ENCODE measurements at regions not wholly inside any gene's neighbourhood (a gene's known extent, or its start where the extent isn't known, plus 50 kb on each side); places are given as distances from the start of the nearest gene placed in this dataset.

DNA sequence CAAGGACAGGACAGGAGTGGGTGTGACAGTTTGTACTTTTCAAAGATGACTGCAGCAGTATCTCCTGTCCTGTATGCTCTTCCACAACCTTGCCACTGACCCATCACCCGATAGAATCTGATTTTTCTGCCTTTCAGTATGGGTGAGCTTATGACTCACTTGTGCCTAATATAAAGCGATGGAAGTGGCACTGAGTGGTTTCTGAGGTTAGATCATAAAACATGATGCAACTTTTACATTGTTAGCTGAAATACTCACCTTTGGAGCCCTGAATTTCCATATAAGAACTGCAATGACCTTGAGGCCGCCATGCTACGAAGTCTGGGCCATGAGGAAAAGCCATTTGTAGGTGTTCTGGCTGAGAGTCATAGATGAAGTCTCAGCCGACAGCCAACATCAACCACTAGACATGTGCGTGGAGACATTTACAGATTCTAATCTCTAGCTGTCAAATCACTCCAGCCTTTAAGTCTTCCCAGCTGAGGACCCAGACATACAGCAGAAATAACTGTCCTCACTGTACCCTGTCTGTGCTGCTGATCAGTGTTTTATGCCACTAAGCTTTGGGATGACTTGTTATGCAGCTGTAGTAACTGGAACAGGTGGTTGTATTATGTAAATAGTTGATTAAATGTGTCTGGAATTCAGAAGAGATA lies 105.9 kb upstream of the ARHGAP20 start:
- no peak for DNase-seq

DNA sequence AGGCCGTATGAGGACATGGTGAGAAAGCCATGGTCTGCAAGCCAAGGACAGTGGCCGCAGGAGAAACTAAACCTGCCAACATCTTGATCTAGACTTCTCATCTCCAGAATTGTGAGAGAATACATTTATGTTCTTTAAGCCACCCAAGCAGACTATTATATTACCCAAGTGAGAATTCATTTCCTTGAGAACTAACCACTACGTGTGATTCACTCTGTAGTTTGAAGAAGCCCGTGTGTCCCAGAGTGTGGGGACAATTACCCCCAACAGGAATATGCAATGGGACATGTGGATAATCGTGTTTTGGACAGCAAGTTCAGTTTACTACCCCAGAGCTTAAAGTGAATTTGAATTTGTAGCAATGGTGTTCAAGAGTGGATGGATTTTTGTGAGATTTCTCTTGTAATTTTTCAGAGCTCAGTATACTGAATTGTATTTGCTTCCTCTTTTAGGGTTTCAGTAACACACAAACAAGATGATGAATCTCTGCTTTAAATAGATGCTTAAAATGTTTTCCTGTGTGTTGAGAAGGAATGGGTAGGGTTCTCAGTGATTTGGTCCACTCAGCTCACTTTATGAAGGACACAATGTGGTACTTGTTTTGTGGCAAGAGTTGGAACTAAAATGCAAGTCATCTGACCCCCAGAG lies 100.0 kb upstream of the ARHGAP20 start:
- DNase-seq = no peak

DNA sequence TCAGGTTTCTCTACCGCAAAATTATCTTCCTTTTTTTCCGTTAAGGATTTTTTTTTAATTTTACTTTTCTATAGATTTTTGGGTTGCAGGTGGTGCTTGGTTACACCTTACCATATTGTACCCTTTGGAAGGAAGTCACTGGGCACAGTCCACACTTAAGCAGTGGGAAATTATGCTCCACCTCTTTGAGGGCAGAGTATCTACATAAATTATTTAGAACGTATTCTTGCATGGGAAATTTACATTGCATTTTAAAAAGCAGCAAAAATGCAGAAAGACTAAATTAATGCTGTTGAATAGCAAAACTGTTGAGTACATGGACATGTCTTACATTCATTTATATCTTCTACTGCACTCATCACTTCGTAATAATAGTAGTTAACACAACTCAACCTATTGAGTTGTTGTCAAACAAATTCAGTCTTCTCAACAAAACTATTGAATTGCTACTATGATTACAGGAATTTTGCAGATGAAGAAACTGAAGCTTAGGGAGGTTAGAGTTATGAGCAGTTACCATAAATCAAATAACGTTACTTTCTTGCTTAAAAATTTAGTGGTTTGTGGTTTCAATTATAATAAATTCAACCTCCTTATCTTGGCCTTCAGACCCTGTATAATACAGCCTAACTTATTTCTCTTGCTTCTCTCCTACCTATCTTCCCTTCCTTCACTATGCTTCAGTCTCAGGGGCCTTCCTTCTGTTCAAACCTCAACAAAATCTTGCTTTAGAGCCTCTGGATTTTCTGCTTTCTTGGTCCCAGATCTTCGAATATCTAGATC lies 97.4 kb upstream of the ARHGAP20 start:
- no peak for DNase-seq

DNA sequence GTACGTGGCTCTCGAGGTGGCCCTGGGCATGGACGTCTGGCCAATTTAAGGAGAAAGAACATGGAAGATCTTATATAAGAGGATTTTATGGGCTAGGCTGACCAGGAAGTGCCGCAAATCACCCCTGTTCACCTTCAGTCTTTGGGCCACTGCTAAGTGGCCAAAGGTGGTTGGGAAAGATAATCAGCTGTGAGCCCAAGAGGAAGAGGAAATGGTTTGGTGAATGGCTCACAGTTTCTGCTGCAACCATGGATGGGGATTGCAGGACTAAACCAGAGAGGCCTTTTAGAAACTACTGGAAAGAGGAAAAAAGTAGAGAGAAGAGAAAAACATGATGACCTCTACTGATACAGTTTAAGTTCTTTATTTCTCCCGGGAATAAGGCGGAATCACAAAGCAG lies 96.0 kb upstream of the ARHGAP20 start:
- DNase-seq = no peak

DNA sequence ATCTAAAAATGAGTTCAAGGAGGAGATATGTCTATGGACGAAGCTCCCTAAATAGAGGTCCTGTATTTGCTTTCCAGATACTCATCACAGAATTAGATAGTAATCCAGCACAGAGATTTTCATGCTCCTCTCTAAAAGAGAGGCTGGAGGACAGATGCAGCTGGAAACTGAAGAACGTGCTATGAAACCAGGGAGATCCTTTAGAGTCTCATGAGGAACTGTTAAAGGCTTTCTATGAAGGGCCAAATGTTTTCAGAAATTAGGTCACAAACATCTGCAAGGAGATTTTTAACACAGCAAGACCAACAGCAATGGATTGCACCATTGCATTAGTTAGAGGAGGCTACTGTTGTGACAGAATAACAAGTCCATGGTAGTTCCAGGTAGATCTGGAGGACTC lies 95.6 kb upstream of the ARHGAP20 start:
- DNase-seq = no peak

DNA sequence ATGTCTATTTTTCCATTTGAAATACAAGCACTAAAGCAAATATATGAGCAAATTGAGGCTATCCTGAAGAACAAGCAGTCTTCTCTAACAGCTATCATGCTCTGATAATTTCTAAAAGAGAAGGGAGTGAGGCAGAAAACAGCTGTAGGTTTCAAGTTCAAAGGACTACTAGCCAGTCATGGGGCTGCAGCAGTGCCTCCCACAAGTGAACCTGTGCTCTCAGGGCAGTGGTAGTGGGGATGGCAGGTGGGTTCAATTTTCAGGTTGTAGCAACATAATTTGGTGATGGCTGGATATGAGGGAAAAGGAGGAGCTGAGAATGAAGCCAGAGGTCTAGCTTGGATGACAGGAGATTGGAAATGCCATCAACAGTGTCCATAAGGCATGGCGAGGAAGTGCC lies 93.5 kb upstream of the ARHGAP20 start:
- no peak for DNase-seq

DNA sequence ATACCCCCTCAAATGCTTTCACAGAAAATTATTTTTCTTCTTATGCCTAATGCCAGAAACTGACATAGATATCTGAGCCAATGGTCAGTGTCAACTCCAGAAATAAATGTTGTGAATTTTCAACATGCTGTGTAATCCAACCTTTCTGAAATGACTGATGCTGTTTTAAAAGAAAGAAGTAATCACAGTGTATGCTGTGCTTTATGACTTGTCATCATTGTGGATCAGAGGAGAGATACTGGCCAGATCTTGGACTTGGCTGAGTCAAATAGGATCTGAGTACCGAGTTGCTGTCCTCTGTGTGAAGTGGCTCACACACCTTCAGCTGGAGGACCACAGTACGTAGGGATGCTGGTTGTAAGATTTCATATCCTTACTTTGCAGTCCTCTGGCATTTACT lies 89.9 kb upstream of the ARHGAP20 start:
- DNase-seq = no peak

DNA sequence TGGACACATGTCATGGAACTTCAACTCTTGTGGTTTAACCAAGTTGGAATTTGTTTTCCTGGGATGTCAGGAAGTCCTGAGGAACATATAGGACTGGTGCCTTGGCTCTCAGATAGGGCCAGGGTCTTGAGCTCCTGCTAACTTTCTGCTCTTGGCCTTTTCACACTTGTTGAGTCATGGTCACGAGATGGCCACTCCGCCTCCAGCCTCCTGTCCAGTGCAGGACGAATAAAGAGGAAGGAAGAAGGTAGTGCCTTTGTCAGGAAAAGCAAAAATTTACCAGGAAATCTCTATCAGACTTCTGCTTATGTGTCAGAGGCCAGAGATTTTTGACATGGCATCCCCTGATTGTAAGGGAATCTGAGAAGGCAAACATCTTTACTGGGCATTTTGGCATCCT lies 89.1 kb upstream of the ARHGAP20 start:
- no peak for DNase-seq

DNA sequence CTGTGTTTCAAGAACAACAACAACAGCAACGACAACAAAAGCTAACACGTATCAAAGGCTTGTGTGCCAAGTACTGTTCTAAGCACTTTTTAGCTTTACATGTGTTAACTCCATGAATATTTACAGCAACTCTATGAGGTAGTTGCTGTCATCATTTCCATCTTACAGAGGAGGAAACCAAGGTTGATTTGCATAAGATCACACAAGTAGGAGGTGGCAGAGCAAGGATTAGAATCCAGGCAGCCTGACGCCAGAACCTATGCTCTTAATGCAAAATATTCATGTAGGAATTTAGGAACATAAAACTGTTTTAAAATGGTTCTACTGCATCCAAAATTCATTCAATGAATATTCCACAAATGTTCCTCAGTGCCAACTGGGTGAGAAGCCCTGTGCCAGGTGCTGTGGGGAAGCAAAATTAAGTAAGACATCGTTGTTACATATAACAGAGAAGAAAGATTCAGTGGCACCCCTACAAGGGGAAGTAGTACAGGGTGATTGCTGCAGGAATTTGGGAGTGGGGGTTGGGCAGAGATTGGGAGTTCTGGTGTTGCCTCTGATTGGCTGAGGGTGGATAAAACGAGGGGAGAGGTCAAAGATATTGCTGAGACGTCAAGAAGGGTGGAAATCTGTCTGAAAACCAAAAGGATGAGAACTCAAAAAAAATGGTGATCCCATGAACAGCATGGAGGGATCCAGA lies 86.1 kb upstream of the ARHGAP20 start:
- DNase-seq = no peak

DNA sequence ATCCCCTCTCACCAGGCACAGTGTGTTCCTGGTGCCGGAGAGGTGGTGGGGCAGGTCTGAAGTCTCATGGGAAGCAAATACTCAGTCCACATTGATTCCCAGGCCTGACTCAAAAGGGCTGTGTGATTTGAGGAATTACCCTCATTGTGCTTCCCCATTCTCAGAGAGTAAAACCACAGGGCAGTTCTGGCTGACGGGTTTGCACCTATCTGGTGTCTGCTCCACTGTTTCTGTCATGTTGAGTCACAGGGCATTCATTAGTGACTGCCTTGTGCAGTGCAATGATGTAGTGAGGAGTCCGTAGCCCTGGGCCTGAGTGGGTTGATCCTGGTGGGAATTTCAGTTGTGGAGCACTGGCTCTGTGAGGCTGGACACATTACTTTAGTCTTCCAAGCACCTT lies 85.2 kb upstream of the ARHGAP20 start:
- no peak for DNase-seq

DNA sequence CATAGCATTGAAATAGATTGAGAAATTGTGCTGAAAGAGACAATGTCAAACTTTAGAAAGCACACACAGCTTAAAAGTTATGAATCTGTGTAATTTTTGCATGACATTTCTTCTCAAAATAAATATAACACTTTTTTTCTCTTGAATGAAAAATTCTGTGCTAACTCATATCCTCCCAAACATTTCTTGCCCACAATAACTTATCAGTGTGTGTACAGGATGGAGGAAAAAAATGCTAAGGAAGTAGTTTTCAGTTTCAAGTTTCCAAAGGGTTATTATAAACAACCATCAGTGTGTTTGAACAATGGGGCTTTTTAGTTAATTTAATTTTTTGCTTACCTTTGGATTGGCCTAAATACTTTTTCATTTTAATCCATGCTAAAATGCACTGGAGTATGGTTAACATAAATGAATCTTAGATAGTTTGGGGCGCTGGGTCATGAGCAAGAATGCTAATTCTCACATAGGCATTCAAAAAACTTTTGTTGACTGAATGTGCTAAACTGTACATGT lies 82.9 kb upstream of the ARHGAP20 start:
- no peak for DNase-seq

DNA sequence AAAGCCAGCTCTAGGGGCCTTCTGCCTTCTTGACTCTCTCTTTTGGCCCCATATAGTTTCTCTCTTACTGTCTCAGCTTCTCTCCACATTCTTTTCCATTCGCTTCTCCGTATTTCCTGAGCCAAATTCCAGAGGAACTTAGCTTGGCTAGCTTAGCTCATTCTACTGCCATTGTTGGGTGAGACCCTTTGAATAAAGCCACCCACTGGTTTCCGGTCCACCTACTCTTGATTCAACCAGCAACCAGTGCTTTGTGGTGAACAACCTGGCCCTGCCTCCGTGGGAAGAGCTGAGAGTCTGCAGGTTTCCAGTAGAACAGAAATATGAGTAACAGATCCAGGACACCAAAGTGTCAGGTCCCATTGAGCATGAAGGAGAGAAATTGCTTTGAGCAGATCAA lies 81.3 kb upstream of the ARHGAP20 start:
- DNase-seq = no peak

DNA sequence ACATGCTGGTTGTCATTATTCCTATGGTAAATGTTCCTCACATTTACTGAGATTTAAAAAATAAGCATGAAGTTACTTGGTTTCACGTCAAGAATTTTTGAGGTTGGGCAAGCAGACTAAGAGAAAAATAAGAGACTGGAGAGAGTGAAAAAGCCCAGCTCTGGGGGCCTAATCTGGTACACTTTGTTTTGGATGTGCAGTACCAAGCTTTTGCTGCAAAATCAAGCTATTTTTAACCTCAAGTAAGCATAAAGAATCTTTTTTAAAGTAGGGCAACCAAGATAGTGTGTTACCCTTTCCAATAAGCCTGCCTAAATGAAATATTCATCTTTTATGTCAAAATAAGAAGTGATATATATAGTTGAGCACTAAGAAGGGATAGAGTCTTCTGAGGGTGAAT lies 79.4 kb upstream of the ARHGAP20 start:
- DNase-seq = no peak

DNA sequence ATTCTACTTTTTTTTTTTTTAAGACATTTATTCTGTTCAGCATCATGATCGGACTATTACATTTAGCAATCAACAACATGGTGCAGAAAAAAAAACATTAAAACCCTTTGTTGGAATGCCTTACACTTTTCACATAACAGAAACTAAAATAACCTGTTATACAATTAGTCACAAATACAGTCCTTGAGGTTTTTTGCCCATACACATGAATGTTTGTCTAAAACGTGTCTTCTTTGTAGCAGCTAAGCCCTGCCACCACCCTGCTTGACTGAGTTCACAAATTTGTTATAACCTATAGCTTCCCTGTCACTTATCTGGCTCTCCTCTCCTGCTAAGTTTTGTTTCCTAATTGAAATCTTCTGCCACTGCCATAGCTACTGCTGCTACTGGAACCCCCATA lies 75.4 kb upstream of the ARHGAP20 start:
- DNase-seq = no peak

DNA sequence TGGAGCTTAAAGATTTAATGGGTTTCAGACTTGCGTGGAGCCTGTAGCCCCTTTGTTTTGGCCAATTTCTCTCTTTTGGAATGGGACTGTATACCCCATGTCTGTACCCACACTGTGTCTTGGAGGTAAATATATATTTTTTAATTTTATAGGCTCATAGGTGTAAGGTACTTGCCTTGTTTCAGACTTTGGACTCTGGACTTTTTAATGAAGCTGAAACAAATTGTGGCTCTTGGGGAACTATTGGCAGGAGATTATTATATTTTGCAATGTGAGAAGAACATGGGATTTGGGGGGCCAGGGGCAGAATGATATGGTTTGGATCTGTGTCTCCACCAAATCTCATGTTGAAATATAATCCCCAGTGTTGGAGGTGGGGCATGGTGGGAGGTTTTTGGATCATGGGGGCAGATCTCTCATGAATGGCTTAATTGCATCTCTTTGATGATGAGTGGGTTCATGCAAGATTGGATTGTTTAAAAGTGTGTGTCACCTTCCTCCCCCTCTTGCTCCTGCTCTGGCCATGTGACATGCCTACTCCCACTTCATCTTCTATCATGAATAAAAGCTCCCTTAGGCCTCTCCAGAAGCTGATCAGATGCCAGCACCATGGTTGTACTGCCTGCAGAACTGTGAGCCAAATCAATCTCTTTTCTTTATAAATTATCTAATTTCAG lies 74.1 kb upstream of the ARHGAP20 start:
- DNase-seq = no peak

DNA sequence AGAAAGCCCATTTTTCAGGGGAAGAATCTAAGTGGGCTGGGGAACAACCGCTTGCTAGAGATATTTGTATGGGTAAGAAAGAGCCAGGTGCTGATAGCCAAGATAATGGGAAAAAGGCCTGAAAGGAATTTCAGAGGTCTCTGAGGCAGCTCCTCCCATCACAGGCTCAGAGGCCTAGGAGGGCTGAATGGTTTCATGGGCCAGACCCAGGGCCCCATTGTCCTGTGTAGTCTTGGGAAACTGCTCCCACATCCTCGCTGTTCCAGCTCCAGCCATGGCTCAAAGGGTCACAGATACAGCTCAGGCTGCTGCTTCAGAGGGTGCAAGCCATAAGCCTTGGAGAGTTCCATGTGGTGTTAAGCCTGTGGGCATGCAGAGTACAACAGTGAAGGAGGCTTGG lies 73.2 kb upstream of the ARHGAP20 start:
- no peak for DNase-seq

DNA sequence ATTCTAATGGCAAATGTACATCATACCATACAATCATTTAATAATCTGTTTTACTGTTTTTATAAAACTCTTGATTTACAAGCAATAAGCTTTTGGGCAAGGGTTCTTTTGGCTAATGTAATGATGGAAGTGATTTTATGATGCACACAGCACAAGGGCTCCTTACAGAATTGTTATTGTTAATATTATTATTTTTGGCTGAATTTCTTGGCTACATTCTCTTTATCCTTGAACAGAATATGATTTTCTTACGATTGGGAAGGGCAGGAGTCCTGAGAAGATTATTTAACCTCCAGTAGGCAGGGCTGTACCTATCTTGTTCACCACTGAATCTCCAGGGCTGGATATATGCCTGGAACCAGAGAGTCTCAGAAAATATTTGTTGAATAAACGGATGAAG lies 70.4 kb upstream of the ARHGAP20 start:
- no peak for DNase-seq

DNA sequence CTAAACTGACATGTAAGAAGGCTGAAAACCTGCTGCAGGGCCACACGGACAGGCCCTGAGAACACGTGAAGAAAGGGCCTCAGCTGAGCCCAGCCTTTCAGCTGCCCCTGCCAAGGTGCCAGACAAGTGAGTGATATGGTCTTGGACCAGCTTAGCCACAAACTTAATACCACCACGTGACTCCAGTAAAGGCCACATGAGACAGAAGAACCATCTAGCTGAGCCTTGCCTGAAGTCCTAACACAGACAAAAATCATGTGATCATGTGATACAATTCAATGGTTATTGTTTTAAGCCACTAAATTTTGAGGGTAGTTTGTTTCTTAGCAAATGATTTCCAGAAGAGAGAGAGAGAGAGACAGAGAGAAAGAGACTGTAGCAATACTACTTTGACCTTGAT lies 66.9 kb upstream of the ARHGAP20 start:
- DNase-seq = no peak

DNA sequence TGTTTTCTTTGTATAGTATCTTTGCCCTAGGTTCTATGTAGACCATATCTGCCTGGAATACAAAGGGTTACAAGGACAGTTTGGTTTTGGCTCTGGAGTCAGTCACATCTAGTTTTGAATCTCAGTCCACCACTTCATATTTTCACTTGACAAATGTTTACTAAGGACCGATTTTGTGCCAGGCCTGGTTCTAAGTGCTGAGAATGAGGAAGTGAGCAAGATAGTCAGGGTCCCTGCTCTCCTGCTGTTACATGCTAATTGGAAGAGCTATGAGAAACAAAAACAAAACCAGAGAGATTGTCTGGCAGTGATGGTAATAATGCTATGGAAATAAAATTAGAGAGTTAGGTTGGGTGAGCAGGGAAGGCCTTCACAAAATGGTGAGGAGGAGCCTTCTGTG lies 66.1 kb upstream of the ARHGAP20 start:
- DNase-seq = no peak

DNA sequence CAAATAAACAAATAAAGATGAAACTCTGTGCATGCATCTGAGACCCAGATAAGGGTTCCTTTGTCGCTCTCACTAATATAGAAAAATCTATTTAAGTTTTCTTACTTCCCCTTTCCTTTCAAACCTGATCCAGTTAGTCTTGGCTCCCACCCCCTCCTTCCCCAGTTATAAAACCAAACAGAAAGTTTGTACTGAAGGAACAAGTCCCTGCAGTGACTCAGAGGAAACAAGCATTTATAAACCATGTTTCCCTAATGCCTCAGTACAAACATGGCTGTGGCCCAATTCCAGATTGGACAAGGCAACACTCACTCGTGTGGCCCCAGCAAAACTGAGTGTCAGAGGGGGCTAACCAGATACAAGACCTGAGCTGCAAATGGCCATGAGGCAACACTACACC lies 65.5 kb upstream of the ARHGAP20 start:
- DNase-seq = no peak

DNA sequence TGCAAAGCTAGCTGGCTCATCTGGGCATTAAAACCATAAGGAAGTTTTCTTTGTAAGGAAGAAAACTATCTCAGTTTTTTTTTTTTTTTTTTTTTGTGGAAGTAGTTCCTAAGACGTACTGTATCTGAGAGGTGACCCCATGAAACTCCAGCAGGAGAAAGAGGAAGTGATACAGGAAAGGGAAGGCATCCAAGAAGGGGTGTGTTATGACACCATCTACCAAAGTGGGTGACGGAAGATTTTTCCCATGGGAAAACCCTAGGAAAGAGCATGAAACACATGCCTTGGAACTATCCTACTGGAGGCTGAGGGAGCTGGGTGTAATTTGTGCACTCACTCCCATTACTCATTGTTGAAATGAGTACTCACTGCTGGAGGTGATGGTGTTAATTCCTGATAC lies 63.8 kb upstream of the ARHGAP20 start:
- no peak for DNase-seq

DNA sequence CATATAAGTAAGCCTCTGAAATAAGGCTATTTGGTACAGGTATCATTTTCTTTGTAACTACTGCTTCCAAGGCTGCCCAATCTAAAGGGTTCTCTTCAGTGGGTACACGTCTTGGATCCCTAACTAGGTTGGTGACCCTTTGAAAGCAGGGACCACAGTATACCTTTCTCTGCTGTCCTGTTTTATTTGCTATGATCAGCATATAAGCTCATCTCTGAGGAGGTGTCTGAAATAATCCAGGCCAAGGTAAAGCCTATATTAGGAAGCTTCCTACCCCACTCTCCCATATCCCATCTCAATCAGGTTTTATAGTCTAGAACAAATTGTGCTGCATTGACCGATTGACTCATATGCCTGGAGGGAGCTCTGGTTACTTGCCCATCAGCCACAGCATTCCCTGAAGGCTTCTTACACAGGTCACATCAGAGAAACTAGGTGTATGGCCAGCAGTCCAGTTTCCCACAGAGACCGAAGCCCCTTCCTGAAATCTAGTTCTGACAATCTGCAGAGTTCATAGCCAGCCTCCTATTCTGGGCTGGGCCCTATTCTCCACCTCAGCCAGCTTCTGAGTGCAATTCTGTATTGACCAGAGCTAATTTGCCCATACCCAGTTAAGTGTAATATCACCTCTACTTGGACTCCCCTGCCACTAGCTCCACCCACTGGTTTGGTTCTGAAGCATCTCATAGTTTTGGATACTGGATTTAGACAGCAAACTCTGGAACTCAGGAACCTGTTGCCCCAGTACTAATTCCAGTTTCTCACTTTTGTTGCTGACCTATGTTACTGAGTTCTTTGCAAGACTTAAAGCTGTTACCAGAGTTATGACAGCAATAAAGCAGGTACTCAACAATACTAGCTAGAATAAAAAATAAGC lies 62.1 kb upstream of the ARHGAP20 start:
- DNase-seq = no peak

All from GF-D8 (cell line).